ENCODE measurements at regions not wholly inside any gene's neighbourhood (a gene's known extent, or its start where the extent isn't known, plus 50 kb on each side); places are given as distances from the start of the nearest gene placed in this dataset.

- no peak for DNase-seq
Observed at GRCh38 chr2:82508702-82509101, 1950.4 kb downstream of the SUCLG1 start.

DNA sequence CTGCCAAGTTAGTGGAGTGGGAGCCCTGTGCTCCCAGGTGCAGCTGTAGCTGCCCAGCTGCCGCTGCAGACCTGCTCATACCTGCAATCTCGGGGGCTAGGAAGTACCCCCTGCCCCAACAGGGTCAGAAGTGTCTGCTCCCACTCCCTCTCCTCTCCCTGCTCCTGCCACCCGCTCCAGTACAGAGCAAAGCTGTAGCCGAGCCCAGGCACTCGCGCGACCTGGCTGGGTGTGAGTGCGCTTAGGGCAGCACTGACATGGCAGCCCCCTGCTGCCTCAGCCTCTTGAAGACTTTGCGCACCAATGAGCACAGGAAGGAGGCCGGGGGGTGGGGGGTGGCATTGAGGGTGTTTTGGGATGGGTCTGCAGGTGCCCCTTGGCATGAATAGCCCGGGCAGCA, 1951.4 kb downstream of the SUCLG1 start:
- DNase-seq, result no peak

GRCh38 chr2:82501217-82501616, 1957.9 kb downstream of the SUCLG1 start:
- no peak for DNase-seq

GRCh38 chr2:82498777-82499443, 1960.2 kb downstream of the SUCLG1 start:
- DNase-seq, result no peak

DNA sequence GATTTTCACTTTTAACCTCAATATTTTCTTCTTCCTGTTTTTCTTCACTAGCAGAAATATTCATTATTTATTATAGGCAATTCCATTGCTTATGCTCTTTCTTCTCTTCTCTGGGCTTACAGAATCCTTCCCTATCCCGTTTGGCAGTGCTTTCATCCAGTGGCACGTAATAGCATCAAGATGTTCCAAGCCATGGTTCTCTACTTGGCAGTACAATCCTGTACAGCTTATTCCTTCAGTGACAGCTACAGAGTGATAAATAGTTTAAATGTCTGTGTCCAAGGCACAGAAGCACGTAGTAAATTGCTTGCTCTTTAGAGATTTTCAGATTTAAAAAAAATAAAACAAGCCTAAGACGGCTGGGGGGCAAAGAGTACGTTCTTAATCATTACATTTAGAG, 1964.3 kb downstream of the SUCLG1 start:
- DNase-seq, result no peak

- DNase-seq, result no peak
Observed at GRCh38 chr2:82491591-82491990, 1967.5 kb downstream of the SUCLG1 start.

GRCh38 chr2:82487354-82487753, 1971.7 kb downstream of the SUCLG1 start:
- no peak for DNase-seq

GRCh38 chr2:82485701-82486100, 1973.4 kb downstream of the SUCLG1 start:
- DNase-seq, result no peak

- DNase-seq, result no peak
Observed at GRCh38 chr2:82481207-82481606, 1977.9 kb downstream of the SUCLG1 start.

GRCh38 chr2:82478641-82479040, 1980.4 kb downstream of the SUCLG1 start:
- DNase-seq, result no peak

DNA sequence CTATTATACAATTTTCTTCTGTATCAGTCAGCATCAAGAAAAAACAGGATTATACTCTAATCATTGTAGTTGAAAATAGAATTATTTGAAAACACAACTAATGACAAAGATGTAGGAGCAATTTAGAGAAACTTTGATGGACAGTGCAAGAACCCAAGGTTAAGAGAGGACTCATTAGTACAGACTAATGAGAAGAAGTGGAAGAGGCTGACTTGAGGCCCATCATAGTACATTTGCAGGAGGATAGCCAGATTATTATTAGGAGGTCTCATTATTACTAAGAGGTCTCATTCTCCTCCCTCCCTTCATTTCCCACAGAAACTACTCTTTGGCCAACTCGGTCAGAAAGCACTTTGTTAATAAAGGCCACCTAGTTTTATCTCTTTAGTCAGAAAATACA, 1983.0 kb downstream of the SUCLG1 start:
- DNase-seq, result no peak

DNA sequence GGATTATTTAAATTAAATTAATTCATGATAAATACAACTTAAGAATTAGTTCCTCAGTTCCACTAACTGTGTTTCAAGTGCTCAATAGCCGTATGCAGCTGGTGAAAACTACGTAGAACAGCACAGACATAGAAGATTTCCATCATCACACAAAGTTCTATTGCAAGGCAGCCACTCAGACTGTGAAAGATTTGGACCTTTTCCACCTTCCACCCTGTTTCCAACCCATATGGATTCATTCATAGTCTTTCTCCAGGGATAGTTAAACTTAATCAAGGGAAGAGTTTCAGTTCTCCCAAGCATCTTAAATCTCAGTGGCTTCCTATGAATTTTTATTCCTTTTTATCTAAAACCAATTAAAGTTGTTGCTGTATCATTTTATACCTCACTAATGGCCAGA, 2030.8 kb downstream of the SUCLG1 start:
- DNase-seq, result peak; percentile 29

GRCh38 chr2:82412021-82412420, 2047.1 kb downstream of the SUCLG1 start:
- DNase-seq, result no peak

DNA sequence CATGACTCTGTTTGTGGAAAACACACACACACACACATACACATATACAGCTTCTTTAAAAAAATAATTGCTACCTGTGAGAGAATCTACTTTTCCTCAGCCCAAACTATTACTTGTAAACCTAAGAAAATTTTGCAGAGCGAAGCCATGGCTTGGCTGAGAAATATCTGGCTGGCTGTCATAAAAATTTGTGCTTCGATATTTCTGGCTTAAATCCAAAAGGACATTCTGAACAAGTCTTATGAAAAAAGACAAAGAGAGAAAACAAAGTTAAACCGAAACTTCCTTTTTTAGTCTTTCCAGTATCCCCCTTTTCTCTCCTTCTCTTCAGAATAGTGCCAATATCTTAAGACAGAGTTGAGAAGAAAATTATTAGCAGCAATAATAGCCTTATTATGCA, 2048.0 kb downstream of the SUCLG1 start:
- no peak for DNase-seq

GRCh38 chr2:82395531-82395930, 2063.5 kb downstream of the SUCLG1 start:
- DNase-seq, result no peak

DNA sequence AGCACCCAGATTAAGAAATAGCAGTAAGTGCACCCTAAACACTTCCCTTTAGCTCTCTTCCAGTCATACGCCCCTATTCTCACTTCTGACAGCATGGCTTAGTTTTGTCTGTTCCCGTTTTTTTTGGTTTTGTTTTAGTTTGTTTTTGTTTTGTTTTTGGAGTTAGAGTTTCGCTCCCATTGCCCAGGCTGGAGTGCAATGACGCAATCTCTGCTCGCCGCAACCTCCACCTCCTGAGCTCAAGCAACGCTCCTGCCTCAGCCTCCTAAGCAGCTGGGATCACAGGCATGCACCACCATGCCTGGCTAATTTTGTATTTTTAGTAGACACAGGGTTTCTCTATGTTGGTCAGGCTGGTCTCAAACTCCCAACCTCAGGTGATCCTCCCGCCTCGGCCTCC, 2067.7 kb downstream of the SUCLG1 start:
- DNase-seq, result no peak

GRCh38 chr2:82355622-82356021, 2051.1 kb upstream of the LRRTM1 start:
- no peak for DNase-seq

DNA sequence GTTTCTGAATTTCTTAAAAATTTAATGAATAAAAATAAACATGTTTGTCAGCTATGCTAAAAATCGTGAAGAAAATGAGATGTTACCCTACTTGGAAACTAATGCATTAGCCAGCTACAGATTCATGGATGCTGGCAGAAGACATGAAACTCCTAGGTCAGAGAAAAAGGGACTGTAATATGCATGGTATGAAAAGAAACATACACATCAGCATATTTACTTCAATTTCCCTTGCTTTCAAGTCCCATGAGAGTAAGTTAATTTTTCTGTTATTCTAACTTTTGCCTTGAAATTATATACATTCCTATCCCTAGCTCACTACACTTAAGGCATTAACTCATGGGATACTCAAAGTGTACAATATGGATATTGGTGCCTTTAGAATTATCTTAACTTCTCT, 2041.4 kb upstream of the LRRTM1 start:
- DNase-seq, result no peak

- DNase-seq, result no peak
Observed at GRCh38 chr2:82344670-82345069, 2040.1 kb upstream of the LRRTM1 start.

DNA sequence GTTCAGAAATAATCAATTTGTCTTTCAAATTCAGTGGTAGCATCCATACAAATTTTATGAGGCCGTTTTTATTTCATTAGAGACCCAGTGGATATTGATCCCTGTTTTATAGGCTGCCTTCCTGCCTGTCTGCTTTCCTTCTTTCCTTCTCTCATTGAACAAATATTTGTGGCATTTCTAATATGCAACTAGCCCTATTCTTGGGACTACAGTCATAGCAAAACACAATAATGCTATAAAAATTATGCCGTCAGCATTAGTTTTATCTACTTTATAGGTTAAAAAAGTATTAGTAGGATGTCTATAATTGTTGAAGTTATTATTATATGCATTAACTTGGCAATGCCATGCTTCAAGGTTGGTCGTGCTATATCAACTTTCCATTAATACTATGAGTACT, 2037.8 kb upstream of the LRRTM1 start:
- no peak for DNase-seq

GRCh38 chr2:82340578-82341053, 2036.1 kb upstream of the LRRTM1 start:
- no peak for DNase-seq

DNA sequence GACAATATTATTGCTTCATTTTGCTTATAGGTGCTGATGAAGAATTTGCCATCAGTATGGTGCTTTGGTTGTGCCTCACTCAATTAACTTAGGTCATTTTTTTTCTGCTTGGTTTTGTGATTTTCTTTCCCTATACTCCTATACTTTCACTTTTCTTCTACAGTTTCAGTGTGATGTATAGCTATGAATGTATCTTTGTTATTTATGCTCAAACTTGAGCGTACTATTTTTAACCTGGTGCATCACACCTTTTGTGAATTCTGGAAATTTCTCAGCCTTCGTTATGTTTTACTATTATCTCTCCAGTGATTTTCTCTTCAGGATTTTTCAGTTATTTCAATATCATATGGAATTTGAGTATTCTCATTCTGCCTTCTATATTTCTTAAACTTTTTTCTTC, 2035.3 kb upstream of the LRRTM1 start:
- no peak for DNase-seq

DNA sequence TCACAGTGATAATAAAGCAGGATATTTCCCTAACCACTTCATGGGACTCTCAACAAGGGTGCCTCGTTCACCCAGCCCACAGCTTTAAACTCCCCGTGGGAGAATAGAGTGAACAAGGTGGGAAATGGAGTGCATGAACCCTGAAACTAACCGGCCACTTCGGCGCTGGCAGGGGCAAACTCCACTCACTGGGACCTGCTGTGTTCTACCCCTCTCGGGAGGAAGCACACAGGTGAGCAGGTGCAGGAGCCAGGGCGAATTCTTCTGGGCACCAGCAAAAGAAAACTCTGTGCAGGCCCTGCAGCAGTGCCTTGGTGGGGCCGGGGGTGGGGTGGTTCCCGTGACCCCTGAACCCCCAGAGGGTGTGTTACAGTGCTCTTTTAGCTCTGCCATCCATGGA, 2029.1 kb upstream of the LRRTM1 start:
- no peak for DNase-seq

DNA sequence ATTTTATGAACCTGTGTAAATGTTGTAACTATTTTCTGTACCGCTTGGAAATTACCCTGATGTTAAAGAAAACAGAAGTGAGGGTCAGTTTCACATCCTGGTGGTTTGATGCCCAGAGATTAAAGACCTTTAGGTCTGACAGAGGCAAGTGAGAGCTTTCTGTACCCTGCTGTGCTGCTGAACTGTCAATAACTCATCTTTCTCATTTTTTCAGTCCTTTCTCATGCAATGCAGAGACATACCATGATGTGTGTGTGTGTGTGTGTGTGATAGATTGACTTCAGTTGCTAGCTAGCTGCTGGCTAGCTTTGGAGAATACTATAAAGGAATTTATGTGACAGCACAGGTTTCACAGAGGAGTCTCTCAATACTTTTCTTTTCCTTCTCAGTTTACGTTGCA, 2025.6 kb upstream of the LRRTM1 start:
- no peak for DNase-seq

Measured in muscle of arm (tissue), 1 donor.